Esophagus squamous epithelium (tissue), 5 donors: ENCODE measurements at regions not wholly inside any gene's neighbourhood (a gene's known extent, or its start where the extent isn't known, plus 50 kb on each side); places are given as distances from the start of the nearest gene placed in this dataset.
"Not testable (repeated sequence)": the region's sequence is repeated elsewhere in the genome, so short reads cannot be mapped to it uniquely, and the experiment has no call there.

Experiments used
- DNase-seq: peaks from one replicate; lab custom pipeline; 2025; lab: John Stamatoyannopoulos, UW
- H3K27ac ChIP-seq, 4 donors: fragments of 200-600 bp; sonication (generic); one replicate each; pipeline ENCODE4 v1.5.1; 2016 to 2019; ENCODE audit warnings: mild to moderate bottlenecking in 1 of 4
- H3K27me3 ChIP-seq, 4 donors: fragments of 200-600 bp; sonication (generic); 1 replicate in 3 of 4; 2 replicates in 1 of 4; pipeline versions ENCODE4 v1.5.1 to v1.6.0; 2017 to 2021; ENCODE audit warnings: antibody characterized with exemption in 1 of 4
- H3K36me3 ChIP-seq, 3 donors: fragments of 200-600 bp; sonication (generic); one replicate each; pipeline ENCODE4 v1.5.1; 2016 to 2019
- H3K4me1 ChIP-seq, 3 donors: fragments of 200-600 bp; sonication (generic); one replicate each; pipeline ENCODE4 v1.5.1; 2017 to 2019
- H3K4me3 ChIP-seq, 4 donors: fragments of 200-600 bp; sonication (generic); 1 replicate in 3 of 4; 2 replicates in 1 of 4; pipeline ENCODE4 v1.5.1; 2016 to 2019; ENCODE audit warnings: mild to moderate bottlenecking in 2 of 4, moderate library complexity in 1 of 4
- H3K9me3 ChIP-seq, 3 donors: fragments of 200-600 bp; sonication (generic); one replicate each; pipeline ENCODE4 v1.5.1; 2016 to 2019
- POLR2A ChIP-seq, 4 donors: fragments of 450-650 bp; IDR thresholded peaks; one replicate each; pipeline ENCODE4 v1.6.1; 2017; ENCODE audit warnings: antibody characterized with exemption in 4 of 4, mild to moderate bottlenecking in 4 of 4, moderate library complexity in 3 of 4
- WGBS, 2 donors: methylation state at CpG; one replicate each; pipeline ENCODE4 v1.1.5; 2018; 5-methylcytosine and 5-hydroxymethylcytosine counted together
- intact Hi-C: fragments of 100-400 bp; cut with DNase I; formaldehyde crosslinking; loops from one replicate; pipeline ENCODE4 v1.15.0; 2022
- TF ChIP-seq, protein P1 (sequence below), 6 experiments: fragments of 450-650 bp in 4 of 6; fragments of 200-600 bp in 2 of 6; sonication (generic) in 2 of 6; IDR thresholded peaks; one replicate each; pipeline ENCODE4 v1.5.1; 2016 to 2019; ENCODE audit warnings: antibody characterized with exemption in 6 of 6, mild to moderate bottlenecking in 4 of 6, moderate library complexity in 4 of 6
- donor health status: DM: yes; HTN: yes; CAD: no.

GRCh38 chr4:25506032-25506571 is 129.0 kb downstream of the ANAPC4 start:
- H3K4me3 ChIP-seq: no peak overlapping the region
- no peak for TF ChIP-seq POLR2A (IDR thresholded peaks at IDR 0.05)
- TF ChIP-seq, protein P1, sequence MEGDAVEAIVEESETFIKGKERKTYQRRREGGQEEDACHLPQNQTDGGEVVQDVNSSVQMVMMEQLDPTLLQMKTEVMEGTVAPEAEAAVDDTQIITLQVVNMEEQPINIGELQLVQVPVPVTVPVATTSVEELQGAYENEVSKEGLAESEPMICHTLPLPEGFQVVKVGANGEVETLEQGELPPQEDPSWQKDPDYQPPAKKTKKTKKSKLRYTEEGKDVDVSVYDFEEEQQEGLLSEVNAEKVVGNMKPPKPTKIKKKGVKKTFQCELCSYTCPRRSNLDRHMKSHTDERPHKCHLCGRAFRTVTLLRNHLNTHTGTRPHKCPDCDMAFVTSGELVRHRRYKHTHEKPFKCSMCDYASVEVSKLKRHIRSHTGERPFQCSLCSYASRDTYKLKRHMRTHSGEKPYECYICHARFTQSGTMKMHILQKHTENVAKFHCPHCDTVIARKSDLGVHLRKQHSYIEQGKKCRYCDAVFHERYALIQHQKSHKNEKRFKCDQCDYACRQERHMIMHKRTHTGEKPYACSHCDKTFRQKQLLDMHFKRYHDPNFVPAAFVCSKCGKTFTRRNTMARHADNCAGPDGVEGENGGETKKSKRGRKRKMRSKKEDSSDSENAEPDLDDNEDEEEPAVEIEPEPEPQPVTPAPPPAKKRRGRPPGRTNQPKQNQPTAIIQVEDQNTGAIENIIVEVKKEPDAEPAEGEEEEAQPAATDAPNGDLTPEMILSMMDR (IDR thresholded peaks at IDR 0.05): no peak
- no peak overlapping the region for H3K27ac ChIP-seq
- peaks cover 0 to 5% (median 0%) of the 10 kb centered on the region in 3 donors for H3K9me3 ChIP-seq
- H3K4me1 ChIP-seq: no peaks in the 10 kb centered on the region
- no peaks in the 10 kb centered on the region for H3K36me3 ChIP-seq
- intact Hi-C loops: no loop called here
- no peaks in the 10 kb centered on the region for H3K27me3 ChIP-seq
- DNase-seq: no peak
- WGBS, 2 donors: 94 to 98% methylated on average over 10 to 29 of the region's 39 CpGs

DNA sequence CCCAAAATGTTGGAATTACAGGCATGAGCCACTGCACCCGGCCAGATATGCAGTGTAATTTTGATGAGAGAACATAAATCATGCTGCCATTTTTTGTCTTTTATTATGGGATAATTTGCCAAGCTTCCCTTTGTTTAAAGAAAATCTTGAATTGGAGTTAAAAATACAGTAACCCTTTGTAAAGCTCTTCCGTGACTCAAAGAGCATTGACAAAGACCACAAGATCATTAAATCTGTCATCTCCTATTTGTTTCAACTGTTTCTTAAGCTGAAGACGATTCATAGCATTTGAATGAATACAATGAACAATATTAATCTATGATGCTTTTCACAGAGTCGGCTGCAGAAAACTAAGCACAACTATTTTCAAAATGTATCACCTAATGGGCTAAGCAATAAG is 132.6 kb downstream of the ANAPC4 start:
- H3K27me3 ChIP-seq: no peaks in the 10 kb centered on the region
- peaks cover 0 to 5% (median 0%) of the 10 kb centered on the region in 3 donors for H3K4me1 ChIP-seq
- 15 to 25% methylated on average over 4 of the region's 4 CpGs for WGBS, 2 donors
- H3K36me3 ChIP-seq: no peaks in the 10 kb centered on the region
- peaks cover 0 to 5% (median 0%) of the 10 kb centered on the region in 3 donors for H3K9me3 ChIP-seq
- intact Hi-C loops: no loop called here
- H3K4me3 ChIP-seq: no peak overlapping the region
- no peak overlapping the region for H3K27ac ChIP-seq
- no peak for DNase-seq
- TF ChIP-seq, protein P1 (IDR thresholded peaks at IDR 0.05): no peak
- no peak for TF ChIP-seq POLR2A (IDR thresholded peaks at IDR 0.05)

DNA sequence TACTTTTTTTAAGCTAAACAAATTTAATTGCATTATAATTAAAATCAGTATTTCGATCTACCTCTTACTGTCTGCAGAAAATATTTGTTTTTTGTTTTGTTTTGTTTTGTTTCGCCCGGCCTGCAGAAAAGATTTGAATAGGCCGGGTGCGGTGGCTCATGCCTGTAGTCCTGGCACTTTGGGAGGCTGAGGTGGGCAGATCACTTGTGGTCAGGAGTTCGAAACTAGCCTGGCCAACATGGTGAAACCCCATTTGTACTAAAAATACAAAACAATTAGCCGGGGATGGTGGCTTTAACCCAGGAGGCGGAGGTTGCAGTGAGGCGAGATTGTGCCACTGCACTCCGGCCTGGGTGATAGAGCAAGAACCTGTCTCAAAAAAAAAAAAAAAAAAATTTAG is 134.8 kb downstream of the ANAPC4 start:
- H3K4me1 ChIP-seq, DNase-seq, H3K27me3 ChIP-seq, H3K36me3 ChIP-seq, H3K4me3 ChIP-seq, H3K9me3 ChIP-seq, H3K27ac ChIP-seq, intact Hi-C loops: not testable (repeated sequence)
- WGBS, 2 donors: 81 to 84% methylated on average over 9 of the region's 10 CpGs

DNA sequence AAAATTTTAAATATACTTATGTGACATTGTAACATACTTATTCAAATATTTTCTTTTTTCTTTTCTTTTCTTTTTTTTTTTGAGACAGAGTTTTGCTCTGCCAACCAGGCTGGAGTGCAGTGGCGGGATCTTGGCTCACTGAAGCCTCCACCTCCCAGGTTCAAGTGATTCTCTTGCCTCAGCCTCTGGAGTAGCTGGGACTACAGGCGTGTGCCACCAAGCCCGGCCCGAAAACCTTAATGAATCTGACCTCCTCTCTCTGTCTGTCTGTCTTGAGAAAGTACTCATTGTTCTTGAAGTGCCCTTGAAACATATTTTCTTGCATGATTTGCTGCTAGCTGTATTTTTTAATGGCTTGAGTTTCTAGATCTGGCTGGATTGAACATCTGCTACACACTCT is 136.8 kb downstream of the ANAPC4 start:
- Histone ChIP-seq H3K27me3 (no peaks in the 10 kb centered on the region), H3K9me3 (no peaks in the 10 kb centered on the region), H3K4me1 (peaks cover 0 to 5% (median 0%) of the 10 kb centered on the region in 3 donors), H3K36me3 (no peaks in the 10 kb centered on the region), H3K4me3 (no peak overlapping the region), H3K27ac (no peak overlapping the region)
- WGBS, 2 donors: 85 to 96% methylated on average over 4 of the region's 4 CpGs
- intact Hi-C loops: no loop called here
- no peak for TF ChIP-seq POLR2A (IDR thresholded peaks at IDR 0.05)
- TF ChIP-seq, protein P1 (IDR thresholded peaks at IDR 0.05): no peak
- DNase-seq: no peak

DNA sequence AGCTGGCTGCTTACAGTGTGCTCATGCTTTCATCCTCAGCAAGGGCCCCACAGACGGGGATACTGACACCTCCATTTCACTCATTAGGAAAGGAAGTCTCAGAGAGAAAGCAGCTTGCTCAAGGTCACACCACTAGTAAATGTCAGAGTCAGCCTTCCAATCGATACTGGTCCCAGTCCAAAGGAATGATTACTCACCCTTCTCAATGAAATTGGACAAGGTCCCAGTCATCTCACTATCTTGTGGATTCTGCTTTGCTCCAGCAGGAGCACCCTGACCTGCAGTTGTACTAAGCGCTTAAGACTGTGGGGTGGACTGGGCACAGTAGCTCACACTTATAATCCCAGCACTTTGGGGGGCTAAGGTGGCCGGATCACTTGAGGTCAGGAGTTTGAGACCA is 132.2 kb upstream of the SLC34A2 start:
- no peaks in the 10 kb centered on the region for H3K9me3 ChIP-seq
- DNase-seq: no peak
- no peaks in the 10 kb centered on the region for H3K36me3 ChIP-seq
- intact Hi-C loops: no loop called here
- 47 to 74% methylated on average over 2 to 4 of the region's 4 CpGs for WGBS, 2 donors
- H3K4me3 ChIP-seq: no peak overlapping the region
- H3K27ac ChIP-seq: no peak overlapping the region
- H3K27me3 ChIP-seq: no peaks in the 10 kb centered on the region
- peaks cover 0 to 4% (median 0%) of the 10 kb centered on the region in 3 donors for H3K4me1 ChIP-seq
- TF ChIP-seq, protein P1 (IDR thresholded peaks at IDR 0.05): no peak
- no peak for TF ChIP-seq POLR2A (IDR thresholded peaks at IDR 0.05)

- intact Hi-C loops: no loop called here
- DNase-seq: no peak
- peaks cover 0 to 4% (median 0%) of the 10 kb centered on the region in 3 donors for H3K4me1 ChIP-seq
- no peaks in the 10 kb centered on the region for H3K9me3 ChIP-seq
- 70 to 71% methylated on average over 2 of the region's 2 CpGs for WGBS, 2 donors
- no peaks in the 10 kb centered on the region for H3K27me3 ChIP-seq
- H3K4me3 ChIP-seq: no peak overlapping the region
- TF ChIP-seq, protein P1 (IDR thresholded peaks at IDR 0.05): no peak
- TF ChIP-seq POLR2A (IDR thresholded peaks at IDR 0.05): no peak
- H3K27ac ChIP-seq: no peak overlapping the region
- no peaks in the 10 kb centered on the region for H3K36me3 ChIP-seq
These were observed 131.0 kb upstream of the SLC34A2 start for GRCh38 chr4:25524663-25525062.
